CD4-positive, alpha-beta T cell (primary cell): ENCODE measurements at regions not wholly inside any gene's neighbourhood (a gene's known extent, or its start where the extent isn't known, plus 50 kb on each side); places are given as distances from the start of the nearest gene placed in this dataset.

Source experiments
- ATAC-seq: fragments of 200-7000 bp; cut with Tn5 transposase; one replicate; pipeline ENCODE4 v1.10.0; 2022; ENCODE audit warnings: mild to moderate bottlenecking; ENCODE audit not compliant: poor library complexity
- CTCF ChIA-PET: fragments of 350-600 bp; sonication (Branson Sonifier 250); formaldehyde crosslinking; loops from one replicate; lab custom pipeline; 2021; ENCODE audit warnings: antibody characterized with exemption, inconsistent platforms; lab: Charles Lee
- POLR2A ChIA-PET: fragments of 350-600 bp; sonication (Branson Sonifier 250); formaldehyde crosslinking; loops from one replicate; lab custom pipeline; 2021; ENCODE audit warnings: antibody characterized with exemption, inconsistent platforms; lab: Charles Lee
- DNase-seq, 14 experiments: peaks; one replicate each; pipeline ENCODE4 v3.0.0-alpha.2; 2013 to 2020; ENCODE audit warnings: mixed read lengths in 2 of 14
- H3K27ac ChIP-seq, 2 donors: one replicate each; pipeline versions ENCODE4 v1.5.1 to v1.7.0; 2013; ENCODE audit warnings: low read length in 2 of 2, low read depth in 1 of 2, mild to moderate bottlenecking in 1 of 2
- H3K27me3 ChIP-seq, 2 experiments: 1 replicate in 1 of 2; 2 replicates in 1 of 2; pipeline versions ENCODE4 v1.6.1 to v1.7.0; 2013; ENCODE audit warnings: low read length in 2 of 2, control low read depth in 1 of 2, mild to moderate bottlenecking in 1 of 2, moderate library complexity in 1 of 2; ENCODE audit not compliant: insufficient read depth in 2 of 2, control insufficient read depth in 1 of 2
- H3K36me3 ChIP-seq: one replicate; pipeline ENCODE4 v1.6.1; 2013; ENCODE audit warnings: low read length, control low read depth; ENCODE audit not compliant: insufficient read depth
- H3K4me1 ChIP-seq: one replicate; pipeline ENCODE4 v1.6.1; 2013; ENCODE audit warnings: low read length, control low read depth; ENCODE audit not compliant: insufficient read depth
- H3K4me3 ChIP-seq: one replicate; pipeline ENCODE4 v1.5.1; 2013; ENCODE audit warnings: mild to moderate bottlenecking, low read length, moderate library complexity
- H3K9me3 ChIP-seq, 2 experiments: 1 replicate in 1 of 2; 2 replicates in 1 of 2; pipeline versions ENCODE4 v1.6.1 to v1.7.0; 2013; ENCODE audit warnings: low read length in 2 of 2, mild to moderate bottlenecking in 2 of 2, control low read depth in 1 of 2, moderate library complexity in 1 of 2; ENCODE audit not compliant: control insufficient read depth in 1 of 2, insufficient read depth in 1 of 2
- H3K27ac Mint-ChIP-seq: one replicate; pipeline ENCODE4 v1.8.0; 2020; ENCODE audit warnings: mixed read lengths
- H3K27me3 Mint-ChIP-seq: one replicate; pipeline ENCODE4 v1.8.0; 2021; ENCODE audit warnings: mixed read lengths
- H3K36me3 Mint-ChIP-seq: one replicate; pipeline ENCODE4 v1.8.0; 2021; ENCODE audit warnings: low read depth, mixed read lengths
- H3K4me1 Mint-ChIP-seq: one replicate; pipeline ENCODE4 v1.8.0; 2021; ENCODE audit warnings: low read depth, mixed read lengths
- H3K4me3 Mint-ChIP-seq: one replicate; pipeline ENCODE4 v1.8.0; 2020; ENCODE audit warnings: mild to moderate bottlenecking, mixed read lengths
- H3K9me3 Mint-ChIP-seq: one replicate; pipeline ENCODE4 v1.8.0; 2020; ENCODE audit warnings: mixed read lengths
- intact Hi-C, 2 experiments: fragments of 100-400 bp; cut with DNase I in 1 of 2; cut with micrococcal nuclease in 1 of 2; formaldehyde crosslinking; loops; one replicate each; pipeline versions ENCODE4 v1.15.1 to v1.9.0; 2023 to 2025; cut with DNase I, micrococcal nuclease
- TF ChIP-seq, protein P1 (sequence below): fragments of 200-600 bp; IDR thresholded peaks from one replicate; pipeline ENCODE4 v1.8.0; 2022; ENCODE audit warnings: antibody characterized with exemption, mild to moderate bottlenecking

DNA sequence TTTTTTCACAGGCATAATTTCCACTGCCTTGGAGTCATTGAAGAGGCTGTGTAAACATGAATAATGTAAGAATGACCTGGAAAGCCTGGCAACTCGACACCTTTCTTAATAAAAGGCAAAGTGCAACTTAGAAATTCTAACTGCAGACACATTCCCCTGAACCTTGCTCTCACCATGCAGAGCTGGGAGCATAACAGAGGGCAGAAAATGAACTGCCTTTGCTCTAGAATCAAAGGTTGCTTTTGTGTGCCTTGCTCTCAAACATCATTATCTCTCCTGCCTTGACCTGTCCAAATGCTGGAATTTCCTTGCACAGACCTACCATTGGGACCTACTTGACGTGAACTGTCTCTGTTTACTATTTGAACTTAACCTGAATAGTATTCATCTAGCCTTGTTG lies 462.0 kb upstream of the ZNF462 start:
- Mint-ChIP-seq H3K4me3 (no peak overlapping the region), H3K27me3 (no peaks in the 10 kb centered on the region), H3K4me1 (no peaks in the 10 kb centered on the region), H3K36me3 (no peaks in the 10 kb centered on the region), H3K27ac (no peak overlapping the region), H3K9me3 (peaks cover 4% of the 10 kb centered on the region)
- Histone ChIP-seq H3K27me3 (no peaks in the 10 kb centered on the region), H3K4me3 (no peak overlapping the region), H3K9me3 (peaks cover 0 to 6% of the 10 kb centered on the region in 2 experiments), H3K4me1 (no peaks in the 10 kb centered on the region), H3K27ac (no peak overlapping the region), H3K36me3 (no peaks in the 10 kb centered on the region)
- DNase-seq (no peak), ATAC-seq (no peak)
- intact Hi-C loops = no loop called here
- ChIA-PET POLR2A (no interaction called here), CTCF (no interaction called here)
- TF ChIP-seq, protein P1, sequence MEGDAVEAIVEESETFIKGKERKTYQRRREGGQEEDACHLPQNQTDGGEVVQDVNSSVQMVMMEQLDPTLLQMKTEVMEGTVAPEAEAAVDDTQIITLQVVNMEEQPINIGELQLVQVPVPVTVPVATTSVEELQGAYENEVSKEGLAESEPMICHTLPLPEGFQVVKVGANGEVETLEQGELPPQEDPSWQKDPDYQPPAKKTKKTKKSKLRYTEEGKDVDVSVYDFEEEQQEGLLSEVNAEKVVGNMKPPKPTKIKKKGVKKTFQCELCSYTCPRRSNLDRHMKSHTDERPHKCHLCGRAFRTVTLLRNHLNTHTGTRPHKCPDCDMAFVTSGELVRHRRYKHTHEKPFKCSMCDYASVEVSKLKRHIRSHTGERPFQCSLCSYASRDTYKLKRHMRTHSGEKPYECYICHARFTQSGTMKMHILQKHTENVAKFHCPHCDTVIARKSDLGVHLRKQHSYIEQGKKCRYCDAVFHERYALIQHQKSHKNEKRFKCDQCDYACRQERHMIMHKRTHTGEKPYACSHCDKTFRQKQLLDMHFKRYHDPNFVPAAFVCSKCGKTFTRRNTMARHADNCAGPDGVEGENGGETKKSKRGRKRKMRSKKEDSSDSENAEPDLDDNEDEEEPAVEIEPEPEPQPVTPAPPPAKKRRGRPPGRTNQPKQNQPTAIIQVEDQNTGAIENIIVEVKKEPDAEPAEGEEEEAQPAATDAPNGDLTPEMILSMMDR = no peak

DNA sequence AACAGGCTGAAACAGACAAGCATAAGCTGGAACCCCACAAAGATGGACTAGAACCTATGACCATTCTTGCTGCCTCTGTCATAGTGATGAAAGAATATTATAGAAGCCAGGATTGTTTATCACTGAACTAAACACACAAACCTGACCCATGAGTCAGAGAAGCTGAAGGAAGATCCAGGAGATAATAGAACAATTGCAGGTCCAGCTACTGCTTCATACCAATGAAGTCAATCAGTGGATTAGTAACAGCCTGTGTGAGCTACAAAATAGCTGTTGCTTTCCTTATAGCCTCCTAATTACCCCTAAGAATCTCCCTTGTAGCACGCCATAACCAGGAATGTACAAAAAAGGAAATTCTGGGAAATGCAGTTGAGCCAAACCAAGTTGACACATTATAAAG lies 459.9 kb upstream of the ZNF462 start:
- ATAC-seq (no peak), DNase-seq (no peak)
- Histone ChIP-seq H3K27me3 (no peaks in the 10 kb centered on the region), H3K4me1 (no peaks in the 10 kb centered on the region), H3K27ac (no peak overlapping the region), H3K4me3 (no peak overlapping the region), H3K9me3 (peaks cover 0 to 6% of the 10 kb centered on the region in 2 experiments), H3K36me3 (no peaks in the 10 kb centered on the region)
- CTCF ChIA-PET = no interaction called here
- Mint-ChIP-seq H3K27me3 (no peaks in the 10 kb centered on the region), H3K9me3 (peaks cover 4% of the 10 kb centered on the region), H3K4me1 (no peaks in the 10 kb centered on the region), H3K4me3 (no peak overlapping the region), H3K36me3 (no peaks in the 10 kb centered on the region), H3K27ac (no peak overlapping the region)
- TF ChIP-seq, protein P1 = no peak
- intact Hi-C loops = no loop called here
- POLR2A ChIA-PET = no interaction called here

DNA sequence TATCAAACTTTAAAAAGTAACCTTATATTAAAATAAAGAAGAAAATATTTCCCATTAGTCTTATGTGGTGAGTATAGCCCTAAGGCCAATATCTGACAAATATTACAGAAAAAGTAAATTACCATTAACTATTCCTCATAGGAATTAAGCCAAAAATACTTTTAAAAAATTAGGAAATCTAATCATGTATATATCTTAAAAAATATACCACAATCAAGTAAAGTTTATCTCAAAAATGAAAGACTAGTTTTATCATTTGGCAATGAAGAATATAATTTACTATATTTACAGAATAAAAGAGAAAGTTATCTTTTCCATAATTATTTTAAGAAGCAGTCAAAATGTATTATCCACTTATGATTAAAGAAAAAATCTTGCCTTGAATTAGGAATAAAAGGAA lies 458.8 kb upstream of the ZNF462 start:
- ATAC-seq = no peak
- intact Hi-C loops = no loop called here
- no peak overlapping the region for H3K4me3 Mint-ChIP-seq

More for the DNA sequence above, 458.8 kb upstream of the ZNF462 start:
- no peak overlapping the region for H3K27ac Mint-ChIP-seq
- Histone ChIP-seq H3K27me3 (no peaks in the 10 kb centered on the region), H3K9me3 (no peaks in the 10 kb centered on the region), H3K36me3 (no peaks in the 10 kb centered on the region), H3K27ac (no peak overlapping the region), H3K4me1 (no peaks in the 10 kb centered on the region), H3K4me3 (no peak overlapping the region)
- no peaks in the 10 kb centered on the region for H3K36me3 Mint-ChIP-seq
- DNase-seq = no peak
- peaks cover 4% of the 10 kb centered on the region for H3K9me3 Mint-ChIP-seq
- no peaks in the 10 kb centered on the region for H3K4me1 Mint-ChIP-seq
- ChIA-PET CTCF (no interaction called here), POLR2A (no interaction called here)
- H3K27me3 Mint-ChIP-seq = no peaks in the 10 kb centered on the region
- TF ChIP-seq, protein P1 = no peak
